ENCODE measurements at regions not wholly inside any gene's neighbourhood (a gene's known extent, or its start where the extent isn't known, plus 50 kb on each side); places are given as distances from the start of the nearest gene placed in this dataset.
"Not testable (repeated sequence)": the region's sequence is repeated elsewhere in the genome, so short reads cannot be mapped to it uniquely, and the experiment has no call there.

- no TSS peak for BruUV-seq (replicated peaks)
Measured at GRCh38 chr10:108319434-108320222, 1155.1 kb upstream of the SORCS1 start.

GRCh38 chr10:108315636-108316035 is 1151.1 kb upstream of the SORCS1 start:
- H3K36me3 ChIP-seq (ENCODE audit: control insufficient read depth, insufficient read depth, low read length); POLR2A ChIA-PET; H3K4me1 Mint-ChIP-seq (ENCODE audit: low read depth, unreplicated experiment); BruUV-seq (replicated peaks); DNase-seq; H3K9me3 ChIP-seq; H3K9me3 Mint-ChIP-seq (ENCODE audit: unreplicated experiment); CTCF ChIA-PET; H3K4me1 ChIP-seq; H3K27me3 ChIP-seq (replicated peaks; ENCODE audit: control insufficient read depth, insufficient read depth, low read length); intact Hi-C loops (cut with micrococcal nuclease; ENCODE audit: unreplicated experiment); H3K27ac Mint-ChIP-seq (ENCODE audit: unreplicated experiment); H3K27me3 Mint-ChIP-seq (ENCODE audit: insufficient read depth, unreplicated experiment); H3K36me3 Mint-ChIP-seq (ENCODE audit: insufficient read depth, unreplicated experiment): not testable (repeated sequence)
- peak overlapping the region; percentile 62 for H3K4me3 Mint-ChIP-seq (ENCODE audit: unreplicated experiment)
- H3K4me3 ChIP-seq (ENCODE audit: low read depth, low read length) = peak overlapping the region; percentile 20

More at GRCh38 chr10:108319434-108320222, 1155.1 kb upstream of the SORCS1 start:
- intact Hi-C loops (cut with micrococcal nuclease; ENCODE audit: unreplicated experiment) = no loop called here
- no peak for TF ChIP-seq CTCF (IDR thresholded peaks at IDR 0.05; ENCODE audit: insufficient read depth in 1 of 2, low read depth in 1 of 2, low read length in 1 of 2, severe bottlenecking in 1 of 2, unreplicated experiment in 1 of 2)
- Mint-ChIP-seq H3K27ac (ENCODE audit: unreplicated experiment) (no peak overlapping the region), H3K27me3 (ENCODE audit: insufficient read depth, unreplicated experiment) (peaks cover 4% of the 10 kb centered on the region), H3K4me1 (ENCODE audit: low read depth, unreplicated experiment) (no peaks in the 10 kb centered on the region), H3K36me3 (ENCODE audit: insufficient read depth, unreplicated experiment) (no peaks in the 10 kb centered on the region), H3K9me3 (ENCODE audit: unreplicated experiment) (no peaks in the 10 kb centered on the region), H3K4me3 (ENCODE audit: unreplicated experiment) (no peak overlapping the region)
- Histone ChIP-seq H3K9me3 (no peaks in the 10 kb centered on the region), H3K36me3 (ENCODE audit: control insufficient read depth, insufficient read depth, low read length) (no peaks in the 10 kb centered on the region), H3K27me3 (replicated peaks; ENCODE audit: control insufficient read depth, insufficient read depth, low read length) (no peaks in the 10 kb centered on the region), H3K4me3 (ENCODE audit: low read depth, low read length) (no peak overlapping the region), H3K4me1 (no peaks in the 10 kb centered on the region)
- CTCF ChIA-PET = no interaction called here
- no peak for DNase-seq
- POLR2A ChIA-PET = no interaction called here

DNA sequence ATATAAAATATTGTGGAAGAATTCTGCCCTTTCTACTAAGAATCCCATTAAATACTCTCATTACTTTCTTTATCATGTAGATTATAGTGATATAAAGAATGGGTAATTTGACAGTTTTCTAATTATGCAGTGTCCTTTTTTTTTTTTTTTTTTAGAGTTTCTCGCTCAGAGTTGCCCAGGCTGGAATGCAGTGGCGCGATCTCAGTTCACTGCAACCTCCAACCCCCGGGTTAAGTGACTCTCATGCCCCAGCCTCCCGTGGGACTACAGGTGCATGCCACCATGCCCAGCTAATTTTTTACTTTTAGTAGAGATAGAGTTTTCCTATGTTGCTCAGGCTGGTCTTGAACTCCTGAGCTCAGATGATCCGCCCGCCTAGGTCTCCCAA is 1143.4 kb upstream of the SORCS1 start:
- DNase-seq = no peak
- no peaks in the 10 kb centered on the region for H3K36me3 Mint-ChIP-seq (ENCODE audit: insufficient read depth, unreplicated experiment)
- Histone ChIP-seq H3K36me3 (ENCODE audit: control insufficient read depth, insufficient read depth, low read length) (no peaks in the 10 kb centered on the region), H3K4me1 (no peaks in the 10 kb centered on the region), H3K27me3 (replicated peaks; ENCODE audit: control insufficient read depth, insufficient read depth, low read length) (no peaks in the 10 kb centered on the region), H3K4me3 (ENCODE audit: low read depth, low read length) (no peak overlapping the region), H3K9me3 (no peaks in the 10 kb centered on the region)
- no peak overlapping the region for H3K27ac Mint-ChIP-seq (ENCODE audit: unreplicated experiment)
- no peak overlapping the region for H3K4me3 Mint-ChIP-seq (ENCODE audit: unreplicated experiment)
- H3K27me3 Mint-ChIP-seq (ENCODE audit: insufficient read depth, unreplicated experiment) = no peaks in the 10 kb centered on the region
- TF ChIP-seq CTCF (IDR thresholded peaks at IDR 0.05; ENCODE audit: insufficient read depth in 1 of 2, low read depth in 1 of 2, low read length in 1 of 2, severe bottlenecking in 1 of 2, unreplicated experiment in 1 of 2) = no peak
- H3K4me1 Mint-ChIP-seq (ENCODE audit: low read depth, unreplicated experiment) = no peaks in the 10 kb centered on the region
- ChIA-PET CTCF (no interaction called here), POLR2A (no interaction called here)
- intact Hi-C loops (cut with micrococcal nuclease; ENCODE audit: unreplicated experiment) = no loop called here
- BruUV-seq (replicated peaks) = no TSS peak
- no peaks in the 10 kb centered on the region for H3K9me3 Mint-ChIP-seq (ENCODE audit: unreplicated experiment)
